ENCODE measurements at regions not wholly inside any gene's neighbourhood (a gene's known extent, or its start where the extent isn't known, plus 50 kb on each side); places are given as distances from the start of the nearest gene placed in this dataset.

- no peak overlapping the region for H2AFZ ChIP-seq (ENCODE audit: low read length)
- no peaks in the 10 kb centered on the region for H3K36me3 ChIP-seq (replicated peaks in 1 of 2; ENCODE audit: control insufficient read depth in 1 of 2, insufficient read depth in 2 of 2, low read length in 2 of 2)
- ATAC-seq (no peak), DNase-seq (ENCODE audit: low spot score) (no peak), FAIRE-seq (no peak)
- intact Hi-C loops (cut with micrococcal nuclease; ENCODE audit: unreplicated experiment) (no loop called here), in situ Hi-C loops (cut with HindIII; ENCODE audit: extremely low pct_ligation_motif_present, low pct_unique_long_range_greater_than_20kb) (loop anchor here (10.0 kb wide), 1 partner anchor 497 kb away; no protein-coding TSS in a partner anchor)
- H3K9ac ChIP-seq (ENCODE audit: insufficient read depth, low read depth, low read length): no peak overlapping the region
- no peaks in the 10 kb centered on the region for H3K79me2 ChIP-seq (ENCODE audit: insufficient read depth, low read length)
- no peak overlapping the region for H3K4me3 ChIP-seq (replicated peaks in 1 of 3; ENCODE audit: insufficient read depth in 1 of 3, low read depth in 2 of 3, low read length in 3 of 3)
- BruUV-seq (replicated peaks): no TSS peak
- no peaks in the 10 kb centered on the region for H3K9me3 ChIP-seq (ENCODE audit: low read length)
- H3K4me1 ChIP-seq (ENCODE audit: insufficient read depth, low read length): no peaks in the 10 kb centered on the region
- CTCF ChIA-PET (ENCODE audit: low intra/inter-chr PET ratio, low total read pairs): no interaction called here
- WGBS (ENCODE audit: low lambda C conversion rate): 1% methylated on average over 2 of the region's 2 CpGs
- TF ChIP-seq CEBPB (IDR thresholded peaks at IDR 0.05; ENCODE audit: borderline replicate concordance, low read depth, low read length): peak; percentile 72
- TF ChIP-seq ZNF547 (CRISPR knock-in tag; IDR thresholded peaks at IDR 0.05): no peak
- no peak overlapping the region for H3K27ac ChIP-seq (ENCODE audit: extremely low read length, insufficient read depth, low read length)
- POLR2A ChIA-PET: no interaction called here
- peaks cover 0 to 8% of the 10 kb centered on the region in 2 experiments; a peak in 1 of 5 replicates for H3K27me3 ChIP-seq (ENCODE audit: control insufficient read depth in 1 of 2, insufficient read depth in 2 of 2, low read length in 2 of 2)
- H3K4me2 ChIP-seq (ENCODE audit: low read depth, low read length): no peak overlapping the region
- no peaks in the 10 kb centered on the region for H4K20me1 ChIP-seq (ENCODE audit: insufficient read depth, low read length)
Measured at GRCh38 chr20:22302039-22302438, 282.3 kb downstream of the FOXA2 start.

GRCh38 chr20:22293886-22294285 lies 290.5 kb downstream of the FOXA2 start:
- POLR2A ChIA-PET: no interaction called here
- FAIRE-seq (no peak), DNase-seq (ENCODE audit: low spot score) (no peak), ATAC-seq (no peak)
- WGBS (ENCODE audit: low lambda C conversion rate): 3% methylated on average over 4 of the region's 4 CpGs
- peaks cover 2 to 12% of the 10 kb centered on the region in 2 experiments; a peak in 2 of 5 replicates for H3K27me3 ChIP-seq (ENCODE audit: control insufficient read depth in 1 of 2, insufficient read depth in 2 of 2, low read length in 2 of 2)
- intact Hi-C loops (cut with micrococcal nuclease; ENCODE audit: unreplicated experiment) (no loop called here), in situ Hi-C loops (cut with HindIII; ENCODE audit: extremely low pct_ligation_motif_present, low pct_unique_long_range_greater_than_20kb) (no loop called here)
- H3K4me2 ChIP-seq (ENCODE audit: low read depth, low read length): no peak overlapping the region
- no peak overlapping the region for H2AFZ ChIP-seq (ENCODE audit: low read length)
- H3K4me3 ChIP-seq (replicated peaks in 1 of 3; ENCODE audit: insufficient read depth in 1 of 3, low read depth in 2 of 3, low read length in 3 of 3): no peak overlapping the region
- no peak overlapping the region for H3K9ac ChIP-seq (ENCODE audit: insufficient read depth, low read depth, low read length)
- no peaks in the 10 kb centered on the region for H3K79me2 ChIP-seq (ENCODE audit: insufficient read depth, low read length)
- H3K36me3 ChIP-seq (replicated peaks in 1 of 2; ENCODE audit: control insufficient read depth in 1 of 2, insufficient read depth in 2 of 2, low read length in 2 of 2): no peaks in the 10 kb centered on the region
- H4K20me1 ChIP-seq (ENCODE audit: insufficient read depth, low read length): no peaks in the 10 kb centered on the region
- CTCF ChIA-PET (ENCODE audit: low intra/inter-chr PET ratio, low total read pairs): no interaction called here
- H3K27ac ChIP-seq (ENCODE audit: extremely low read length, insufficient read depth, low read length): no peak overlapping the region
- H3K4me1 ChIP-seq (ENCODE audit: insufficient read depth, low read length): no peaks in the 10 kb centered on the region
- no TSS peak for BruUV-seq (replicated peaks)
- no peak for TF ChIP-seq SIX4 (CRISPR knock-in tag; IDR thresholded peaks at IDR 0.05)
- TF ChIP-seq MIER2 (CRISPR knock-in tag; IDR thresholded peaks at IDR 0.05): no peak
- TF ChIP-seq TFE3 (CRISPR knock-in tag; IDR thresholded peaks at IDR 0.05): no peak
- no peak for TF ChIP-seq HDAC1 (CRISPR knock-in tag; IDR thresholded peaks at IDR 0.05)
- TF ChIP-seq ZFP90 (CRISPR knock-in tag; IDR thresholded peaks at IDR 0.05; ENCODE audit: borderline replicate concordance): no peak
- no peak for TF ChIP-seq ZNF562 (CRISPR knock-in tag; IDR thresholded peaks at IDR 0.05; ENCODE audit: borderline replicate concordance)
- H3K9me3 ChIP-seq (ENCODE audit: low read length): no peaks in the 10 kb centered on the region

Measured in HepG2 (cell line).